Stimulated activated CD4-positive, alpha-beta T cell treated with anti-CD3 and anti-CD28 coated beads, Interleukin-1b, Interleukin-23, amount 100 ng/mL, for 48 hours (primary cell): ENCODE measurements at regions not wholly inside any gene's neighbourhood (a gene's known extent, or its start where the extent isn't known, plus 50 kb on each side); places are given as distances from the start of the nearest gene placed in this dataset.
A peak's percentile ranks its signal among the peaks of the same experiment; 100 is the strongest.

Experiments
- DNase-seq: peaks from one replicate; pipeline ENCODE4 v3.0.0-alpha.2; 2020

DNA sequence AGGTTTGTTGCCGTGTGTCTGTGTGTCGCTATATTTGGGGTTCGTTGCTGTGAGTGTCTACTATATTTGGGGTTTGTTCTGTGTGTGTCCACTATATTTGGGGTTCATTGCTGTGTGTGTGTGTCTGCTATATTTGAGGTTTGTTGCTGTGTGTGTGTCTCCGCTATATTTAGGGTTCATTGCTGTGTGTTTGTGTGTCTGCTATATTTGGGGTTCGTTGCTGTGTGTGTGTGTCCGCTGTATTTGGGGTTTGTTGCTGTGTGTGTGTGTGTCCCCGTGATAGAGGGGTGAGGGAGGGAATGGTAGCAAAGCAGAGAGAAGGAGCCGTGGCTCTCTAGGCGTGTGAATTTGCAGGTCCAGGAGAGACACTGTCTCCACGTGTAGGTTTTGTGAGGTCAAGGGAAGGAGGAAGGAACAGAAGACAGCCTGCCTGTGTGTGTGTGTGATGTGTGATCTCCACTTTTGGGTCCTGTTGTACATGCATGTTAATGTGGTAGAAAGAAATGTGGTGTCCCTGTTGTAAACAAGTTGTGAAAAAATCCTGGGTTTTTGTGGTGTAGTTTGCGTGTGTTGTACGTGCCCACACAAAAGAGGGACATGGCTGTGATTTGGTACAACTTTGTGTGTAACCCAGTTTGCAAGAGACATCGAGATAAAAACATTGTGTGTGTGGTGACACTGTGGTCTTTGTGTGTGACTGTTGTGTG is 56.3 kb upstream of the ECE1 start:
- DNase-seq: no peak

DNA sequence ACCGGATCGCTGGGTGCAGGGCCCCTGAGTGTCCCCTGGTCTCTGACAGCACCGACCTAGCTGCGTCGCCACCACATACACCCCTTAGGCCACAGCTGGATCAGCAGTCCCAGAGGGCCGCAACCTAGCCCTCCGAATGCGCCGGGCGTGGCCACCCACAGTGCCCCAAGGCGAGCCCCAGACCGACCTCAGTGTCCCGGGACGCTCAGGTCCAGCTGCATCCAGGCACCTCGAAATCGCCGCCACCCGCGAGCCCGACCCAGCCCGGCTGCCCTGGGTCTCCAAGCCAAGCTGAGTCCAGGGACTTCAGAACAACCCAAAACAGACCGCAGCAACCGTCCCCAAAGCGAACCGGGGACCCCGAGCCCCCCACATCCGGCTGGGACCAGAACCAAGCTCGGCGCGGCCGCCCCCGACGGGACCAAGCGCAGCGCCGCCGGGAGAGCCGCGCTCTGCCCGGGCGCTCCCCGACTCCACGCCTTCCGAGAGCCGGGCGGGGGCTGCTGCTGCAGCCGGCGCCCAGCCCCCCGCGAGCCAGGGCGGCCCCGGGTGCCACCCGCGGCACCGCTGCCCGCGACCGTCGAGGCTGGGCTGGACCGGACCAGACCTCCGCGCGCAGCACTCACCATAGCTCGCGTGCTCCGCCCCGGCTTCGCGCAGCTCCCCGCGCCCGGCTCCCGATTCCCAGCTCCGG is 54.6 kb upstream of the ECE1 start:
- DNase-seq: no peak

DNA sequence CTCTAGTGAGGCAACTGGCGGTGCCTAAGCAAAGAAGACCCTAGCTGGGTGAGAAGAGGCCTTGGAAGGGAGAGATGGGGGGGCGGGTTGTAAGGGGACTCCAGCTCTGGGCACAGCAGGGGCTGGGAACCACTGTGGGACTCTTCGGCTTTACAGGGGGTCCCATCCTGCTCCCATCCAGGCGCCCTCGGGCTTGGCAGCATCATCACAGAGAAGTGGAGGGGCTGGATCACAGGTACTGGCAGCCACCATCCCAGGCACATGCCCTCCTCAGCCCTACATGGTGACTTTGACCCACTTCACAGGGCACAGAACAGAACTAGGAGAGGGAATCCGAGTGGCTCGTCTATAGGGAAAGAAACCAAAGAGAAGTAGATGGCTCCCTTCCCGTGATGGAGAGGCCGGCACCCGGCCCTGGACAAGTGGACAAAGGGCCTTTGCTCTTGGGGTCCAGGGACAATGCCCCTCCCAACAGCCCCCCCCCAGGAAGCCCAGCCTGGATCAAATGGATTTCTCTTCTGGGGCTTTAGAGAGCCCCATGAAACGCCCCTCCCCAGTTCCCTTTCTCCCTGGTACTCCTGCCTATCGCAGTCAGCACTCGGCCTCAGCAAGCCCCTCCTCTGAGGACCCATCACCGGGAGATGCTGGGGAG is 54.0 kb upstream of the ECE1 start:
- DNase-seq: no peak

- DNase-seq: peak; percentile 49
Observed at GRCh38 chr1:21342961-21343838, 52.9 kb upstream of the ECE1 start.

GRCh38 chr1:21341517-21342078 is 51.3 kb upstream of the ECE1 start:
- DNase-seq: no peak

DNA sequence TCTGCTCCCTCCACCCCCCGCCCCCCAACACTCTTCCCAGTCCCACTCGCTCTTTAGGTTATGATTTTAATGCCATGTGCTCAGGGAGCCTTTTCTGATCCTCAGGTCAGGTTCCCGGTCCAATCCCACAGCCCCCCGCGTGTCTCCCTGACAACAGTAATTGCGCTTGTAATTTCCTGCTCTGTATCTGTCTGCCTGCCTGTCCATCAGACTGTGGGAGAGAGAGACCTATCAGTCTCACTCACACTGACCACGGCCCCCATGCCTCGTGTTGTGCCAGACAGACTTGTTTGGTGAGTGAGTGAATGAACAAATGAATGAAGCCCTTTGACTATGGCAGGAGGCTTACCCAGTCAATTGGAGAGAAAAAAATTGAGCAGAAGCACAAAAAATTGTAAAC is 50.8 kb upstream of the ECE1 start:
- DNase-seq: no peak

DNA sequence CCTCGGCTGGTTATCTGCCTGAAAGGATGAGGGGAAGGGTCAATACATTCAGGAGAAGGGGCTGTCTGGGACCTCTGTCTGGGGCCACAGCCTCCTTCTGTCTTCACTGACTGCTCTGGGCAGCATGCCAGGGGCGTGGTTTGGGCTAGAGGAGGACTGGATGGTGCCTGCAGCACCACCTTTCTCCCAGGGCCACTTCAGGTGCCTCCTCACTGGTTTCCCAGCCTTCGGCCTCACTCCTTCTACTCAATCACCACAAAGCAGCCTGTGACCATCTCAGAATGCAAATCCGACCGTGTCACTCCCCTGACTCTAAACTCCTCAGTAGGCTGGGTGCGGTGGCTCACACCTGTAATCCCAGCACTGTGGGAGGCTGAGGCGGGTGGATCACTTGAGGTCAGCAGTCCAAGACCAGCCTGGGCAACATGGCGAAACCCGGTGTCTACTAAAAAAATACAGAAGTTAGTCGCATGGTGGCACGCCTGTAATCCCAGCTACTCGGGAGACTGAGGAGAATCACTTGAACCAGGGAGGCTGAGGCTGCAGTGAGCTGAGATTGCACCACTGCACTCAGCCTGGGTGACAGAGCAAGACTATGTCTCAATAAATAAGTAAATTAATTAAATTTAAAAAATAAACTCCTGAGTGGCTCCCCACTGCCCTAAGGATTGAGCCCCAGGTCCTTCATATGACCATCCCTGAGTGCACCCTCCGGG is 50.1 kb upstream of the ECE1 start:
- DNase-seq: no peak
